ENCODE measurements at regions not wholly inside any gene's neighbourhood (a gene's known extent, or its start where the extent isn't known, plus 50 kb on each side); places are given as distances from the start of the nearest gene placed in this dataset.

GRCh38 chr11:26011474-26011873, 320.5 kb upstream of the ANO3 start:
- Histone ChIP-seq H3K9ac (ENCODE audit: insufficient read depth, low read length) (no peak overlapping the region), H3K4me2 (ENCODE audit: extremely low read depth, insufficient read depth, low read length) (no peak overlapping the region), H3K79me2 (ENCODE audit: control insufficient read depth, insufficient read depth, low read length) (no peaks in the 10 kb centered on the region), H2AFZ (ENCODE audit: low read length) (no peak overlapping the region), H3K27ac (ENCODE audit: insufficient read depth, low read length) (no peak overlapping the region), H3K27me3 (ENCODE audit: control insufficient read depth, insufficient read depth, low read length) (no peaks in the 10 kb centered on the region), H3K36me3 (ENCODE audit: control insufficient read depth, insufficient read depth, low read length) (no peaks in the 10 kb centered on the region), H4K20me1 (ENCODE audit: control insufficient read depth, extremely low read depth, insufficient read depth, low read length) (no peaks in the 10 kb centered on the region), H3K4me1 (ENCODE audit: control insufficient read depth, extremely low read depth, insufficient read depth, low read length) (no peaks in the 10 kb centered on the region), H3K9me3 (ENCODE audit: control insufficient read depth, insufficient read depth, low read depth, low read length) (no peaks in the 10 kb centered on the region), H3K4me3 (replicated peaks in 1 of 4; ENCODE audit: control extremely low read depth in 1 of 4, insufficient read depth in 1 of 4, low read depth in 3 of 4, low read length in 4 of 4) (no peak overlapping the region)
- no peak for TF ChIP-seq CTCF (conservative IDR thresholded peaks at IDR 0.05 in 1 of 2, IDR thresholded peaks at IDR 0.05 in 1 of 2; ENCODE audit: low read depth in 1 of 2, low read length in 2 of 2)
- TF ChIP-seq EZH2 (IDR thresholded peaks at IDR 0.05; ENCODE audit: low read length, missing control alignments): no peak
- DNase-seq (ENCODE audit: low read depth in 2 of 2): no peak

GRCh38 chr11:26014456-26015115, 317.3 kb upstream of the ANO3 start:
- TF ChIP-seq EZH2 (IDR thresholded peaks at IDR 0.05; ENCODE audit: low read length, missing control alignments) (no peak), CTCF (conservative IDR thresholded peaks at IDR 0.05 in 1 of 2, IDR thresholded peaks at IDR 0.05 in 1 of 2; ENCODE audit: low read depth in 1 of 2, low read length in 2 of 2) (no peak)
- Histone ChIP-seq H3K27ac (ENCODE audit: insufficient read depth, low read length) (no peak overlapping the region), H2AFZ (ENCODE audit: low read length) (no peak overlapping the region), H3K4me3 (replicated peaks in 1 of 4; ENCODE audit: control extremely low read depth in 1 of 4, insufficient read depth in 1 of 4, low read depth in 3 of 4, low read length in 4 of 4) (no peak overlapping the region), H3K9ac (ENCODE audit: insufficient read depth, low read length) (no peak overlapping the region), H3K4me1 (ENCODE audit: control insufficient read depth, extremely low read depth, insufficient read depth, low read length) (no peaks in the 10 kb centered on the region), H3K27me3 (ENCODE audit: control insufficient read depth, insufficient read depth, low read length) (no peaks in the 10 kb centered on the region), H4K20me1 (ENCODE audit: control insufficient read depth, extremely low read depth, insufficient read depth, low read length) (no peaks in the 10 kb centered on the region), H3K9me3 (ENCODE audit: control insufficient read depth, insufficient read depth, low read depth, low read length) (no peaks in the 10 kb centered on the region), H3K4me2 (ENCODE audit: extremely low read depth, insufficient read depth, low read length) (no peak overlapping the region), H3K36me3 (ENCODE audit: control insufficient read depth, insufficient read depth, low read length) (no peaks in the 10 kb centered on the region), H3K79me2 (ENCODE audit: control insufficient read depth, insufficient read depth, low read length) (no peaks in the 10 kb centered on the region)
- no peak for DNase-seq (ENCODE audit: low read depth in 2 of 2)

GRCh38 chr11:26017322-26017860, 314.5 kb upstream of the ANO3 start:
- H3K9me3 ChIP-seq (ENCODE audit: control insufficient read depth, insufficient read depth, low read depth, low read length): no peaks in the 10 kb centered on the region
- no peak overlapping the region for H3K4me3 ChIP-seq (replicated peaks in 1 of 4; ENCODE audit: control extremely low read depth in 1 of 4, insufficient read depth in 1 of 4, low read depth in 3 of 4, low read length in 4 of 4)
- DNase-seq (ENCODE audit: low read depth in 2 of 2): no peak
- H3K4me1 ChIP-seq (ENCODE audit: control insufficient read depth, extremely low read depth, insufficient read depth, low read length): no peaks in the 10 kb centered on the region
- H3K4me2 ChIP-seq (ENCODE audit: extremely low read depth, insufficient read depth, low read length): no peak overlapping the region
- H3K27me3 ChIP-seq (ENCODE audit: control insufficient read depth, insufficient read depth, low read length): no peaks in the 10 kb centered on the region
- H2AFZ ChIP-seq (ENCODE audit: low read length): no peak overlapping the region
- no peak overlapping the region for H3K9ac ChIP-seq (ENCODE audit: insufficient read depth, low read length)
- no peak overlapping the region for H3K27ac ChIP-seq (ENCODE audit: insufficient read depth, low read length)
- no peaks in the 10 kb centered on the region for H4K20me1 ChIP-seq (ENCODE audit: control insufficient read depth, extremely low read depth, insufficient read depth, low read length)
- TF ChIP-seq EZH2 (IDR thresholded peaks at IDR 0.05; ENCODE audit: low read length, missing control alignments) (no peak), CTCF (conservative IDR thresholded peaks at IDR 0.05 in 1 of 2, IDR thresholded peaks at IDR 0.05 in 1 of 2; ENCODE audit: low read depth in 1 of 2, low read length in 2 of 2) (no peak)
- H3K36me3 ChIP-seq (ENCODE audit: control insufficient read depth, insufficient read depth, low read length): no peaks in the 10 kb centered on the region
- H3K79me2 ChIP-seq (ENCODE audit: control insufficient read depth, insufficient read depth, low read length): no peaks in the 10 kb centered on the region

All from fibroblast of lung (primary cell).